Hematopoietic multipotent progenitor cell treated with erythropoietin and hydrocortisone succinate and interleukin-3 and kit ligand, for 8 days (in vitro differentiated cells): ENCODE measurements at regions not wholly inside any gene's neighbourhood (a gene's known extent, or its start where the extent isn't known, plus 50 kb on each side); places are given as distances from the start of the nearest gene placed in this dataset.
"Not testable (repeated sequence)": the region's sequence is repeated elsewhere in the genome, so short reads cannot be mapped to it uniquely, and the experiment has no call there.

ENCODE experiments used
- DNase-seq: peaks from one replicate; pipeline ENCODE4 v3.0.0-alpha.2; 2015

GRCh38 chr4:177193024-177193715, 116.5 kb upstream of the NEIL3 start:
- not testable (repeated sequence) for DNase-seq

DNA sequence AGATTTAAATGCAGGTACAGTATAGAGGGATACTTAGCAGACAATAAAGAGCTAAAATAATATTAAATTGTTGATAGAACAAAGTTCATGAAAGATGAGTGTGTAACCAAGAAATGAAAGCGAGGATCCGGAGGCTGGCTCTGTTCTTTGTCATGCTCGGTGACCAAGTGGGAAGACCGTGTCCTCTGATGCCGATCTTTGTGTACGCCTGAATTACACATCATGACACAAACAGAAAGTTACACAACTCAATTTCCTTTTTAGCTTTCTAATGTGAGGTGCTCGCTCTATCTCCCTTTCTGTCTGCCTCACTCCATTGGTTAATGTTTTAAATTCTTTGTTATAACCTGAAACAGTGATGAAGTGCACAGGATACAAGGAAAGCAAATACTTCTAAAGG, 114.8 kb upstream of the NEIL3 start:
- no peak for DNase-seq

- DNase-seq, result no peak
Measured at GRCh38 chr4:177196615-177197014, 113.1 kb upstream of the NEIL3 start.

GRCh38 chr4:177201614-177202013, 108.1 kb upstream of the NEIL3 start:
- no peak for DNase-seq

DNA sequence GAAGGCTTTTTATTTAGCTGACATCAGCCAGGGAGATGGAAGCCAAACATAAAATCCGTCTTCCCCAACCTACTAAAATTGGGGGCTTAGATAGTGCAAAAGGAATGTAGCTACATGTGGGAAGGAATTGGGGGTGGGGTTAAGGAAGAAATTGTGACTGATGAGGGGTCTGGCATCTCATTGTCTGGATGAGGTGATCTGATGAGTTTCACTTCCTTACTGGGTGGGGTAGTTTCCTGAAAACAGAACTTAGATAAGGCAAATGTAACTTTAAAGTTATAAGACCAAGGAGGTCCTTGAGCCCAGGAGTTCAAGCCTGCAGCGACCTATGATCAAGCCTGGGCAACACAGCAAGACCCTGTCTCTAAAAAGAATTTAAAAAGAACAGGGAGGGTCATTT, 105.5 kb upstream of the NEIL3 start:
- DNase-seq, result no peak

DNA sequence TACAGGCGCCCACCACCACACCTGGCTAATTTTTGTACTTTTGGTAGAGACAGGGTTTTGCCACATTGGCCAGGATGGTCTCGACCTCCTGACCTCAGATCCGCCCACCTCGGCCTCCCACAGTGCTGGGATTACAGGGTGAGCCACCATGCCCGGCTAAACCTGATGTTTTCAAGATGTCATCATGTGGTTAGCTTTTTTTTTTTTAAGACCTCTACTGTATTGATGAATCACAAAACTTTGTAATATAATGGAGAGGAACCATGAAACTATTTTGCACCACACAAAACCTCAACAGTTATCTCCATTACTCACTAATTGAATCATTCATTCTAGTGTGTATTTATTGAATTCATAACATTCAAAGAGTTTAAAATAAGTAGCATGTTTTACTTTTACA, 94.7 kb upstream of the NEIL3 start:
- no peak for DNase-seq

- DNase-seq, result no peak
Measured at GRCh38 chr4:177220376-177220775, 89.3 kb upstream of the NEIL3 start.

GRCh38 chr4:177222781-177223180, 86.9 kb upstream of the NEIL3 start:
- DNase-seq, result no peak

GRCh38 chr4:177225605-177226004, 84.1 kb upstream of the NEIL3 start:
- no peak for DNase-seq

DNA sequence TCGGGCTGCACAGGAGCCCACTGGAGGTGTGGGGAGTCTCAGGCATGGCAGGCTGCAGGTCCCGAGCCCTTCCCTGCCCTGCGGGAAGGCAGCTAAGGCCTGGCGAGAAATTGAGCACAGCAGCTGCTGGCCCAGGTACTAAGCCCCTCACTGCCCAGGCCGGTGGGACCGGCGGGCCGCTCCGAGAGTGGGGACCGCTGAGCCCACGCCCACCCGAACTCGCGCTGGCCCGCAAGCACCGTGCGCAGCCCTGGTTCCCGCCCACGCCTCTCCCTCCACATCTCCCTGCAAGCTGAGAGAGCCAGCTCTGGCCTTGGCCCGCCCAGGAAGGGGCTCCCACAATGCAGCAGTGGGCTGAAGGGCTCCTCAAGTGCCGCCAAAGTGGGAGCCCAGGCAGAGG, 82.0 kb upstream of the NEIL3 start:
- DNase-seq, result no peak

GRCh38 chr4:177228599-177228998, 81.1 kb upstream of the NEIL3 start:
- no peak for DNase-seq

DNA sequence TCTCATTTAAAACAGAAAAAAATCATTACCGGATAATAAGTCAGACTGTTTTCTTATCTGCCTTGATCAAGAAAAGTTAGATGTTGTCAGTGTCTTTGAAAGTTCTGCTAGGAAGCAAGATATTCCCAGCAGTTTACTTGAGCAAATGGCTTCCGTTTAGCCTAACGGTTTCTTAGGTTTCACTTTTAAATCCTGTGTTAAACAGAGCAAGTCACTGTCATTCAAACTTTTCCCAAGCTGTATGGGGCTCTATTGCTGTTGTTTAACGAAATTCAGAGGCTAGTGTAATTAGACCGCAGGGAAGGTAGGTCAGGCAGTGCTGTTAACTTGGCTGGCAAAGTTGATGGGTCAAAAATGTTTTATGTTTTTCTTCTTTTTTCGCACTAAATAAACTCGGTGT, 80.3 kb upstream of the NEIL3 start:
- DNase-seq, result no peak

- DNase-seq, result no peak
Measured at GRCh38 chr4:177232473-177232872, 77.2 kb upstream of the NEIL3 start.

DNA sequence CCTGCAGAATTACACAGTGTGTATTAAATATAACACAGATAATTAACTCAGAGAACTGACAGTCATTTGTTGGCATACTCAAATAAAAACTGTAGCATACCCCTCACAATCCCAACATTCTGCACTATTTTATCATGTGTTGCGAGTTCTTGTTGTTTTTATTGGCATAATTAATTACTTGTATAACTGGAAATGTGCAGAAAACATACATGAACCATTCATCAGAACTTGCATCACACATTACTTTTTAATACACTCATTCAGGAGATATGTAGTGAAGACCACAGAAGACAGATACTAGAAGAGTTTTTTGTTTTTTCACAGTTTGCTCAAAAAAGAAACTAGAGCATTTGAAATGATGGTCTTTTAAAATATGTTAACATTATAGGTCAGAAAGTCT, 74.6 kb upstream of the NEIL3 start:
- no peak for DNase-seq

DNA sequence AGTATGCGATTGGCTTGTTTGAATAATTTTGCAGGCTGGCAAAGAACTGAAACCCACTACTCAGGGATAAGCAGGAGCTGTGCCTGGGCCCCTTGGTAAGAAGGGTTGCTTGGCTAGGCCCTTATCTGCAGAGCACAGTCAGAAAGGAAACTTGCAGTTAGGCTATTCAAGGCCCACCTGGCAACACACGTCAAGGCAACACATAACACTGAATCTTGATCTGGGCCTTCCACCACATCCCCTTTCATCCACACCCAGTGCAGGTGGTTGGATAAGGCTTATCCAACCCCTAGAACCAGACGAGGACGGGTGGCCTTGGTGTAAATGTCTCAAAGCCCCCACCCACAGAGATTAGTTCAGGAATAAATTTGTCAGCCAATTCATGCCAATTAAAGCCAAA, 72.8 kb upstream of the NEIL3 start:
- DNase-seq, result peak; percentile 10

GRCh38 chr4:177237291-177237690, 72.4 kb upstream of the NEIL3 start:
- no peak for DNase-seq

GRCh38 chr4:177239477-177239876, 70.2 kb upstream of the NEIL3 start:
- DNase-seq, result no peak

- no peak for DNase-seq
Measured at GRCh38 chr4:177239878-177240277, 69.8 kb upstream of the NEIL3 start.

- DNase-seq, result no peak
Measured at GRCh38 chr4:177242651-177243286, 66.9 kb upstream of the NEIL3 start.

DNA sequence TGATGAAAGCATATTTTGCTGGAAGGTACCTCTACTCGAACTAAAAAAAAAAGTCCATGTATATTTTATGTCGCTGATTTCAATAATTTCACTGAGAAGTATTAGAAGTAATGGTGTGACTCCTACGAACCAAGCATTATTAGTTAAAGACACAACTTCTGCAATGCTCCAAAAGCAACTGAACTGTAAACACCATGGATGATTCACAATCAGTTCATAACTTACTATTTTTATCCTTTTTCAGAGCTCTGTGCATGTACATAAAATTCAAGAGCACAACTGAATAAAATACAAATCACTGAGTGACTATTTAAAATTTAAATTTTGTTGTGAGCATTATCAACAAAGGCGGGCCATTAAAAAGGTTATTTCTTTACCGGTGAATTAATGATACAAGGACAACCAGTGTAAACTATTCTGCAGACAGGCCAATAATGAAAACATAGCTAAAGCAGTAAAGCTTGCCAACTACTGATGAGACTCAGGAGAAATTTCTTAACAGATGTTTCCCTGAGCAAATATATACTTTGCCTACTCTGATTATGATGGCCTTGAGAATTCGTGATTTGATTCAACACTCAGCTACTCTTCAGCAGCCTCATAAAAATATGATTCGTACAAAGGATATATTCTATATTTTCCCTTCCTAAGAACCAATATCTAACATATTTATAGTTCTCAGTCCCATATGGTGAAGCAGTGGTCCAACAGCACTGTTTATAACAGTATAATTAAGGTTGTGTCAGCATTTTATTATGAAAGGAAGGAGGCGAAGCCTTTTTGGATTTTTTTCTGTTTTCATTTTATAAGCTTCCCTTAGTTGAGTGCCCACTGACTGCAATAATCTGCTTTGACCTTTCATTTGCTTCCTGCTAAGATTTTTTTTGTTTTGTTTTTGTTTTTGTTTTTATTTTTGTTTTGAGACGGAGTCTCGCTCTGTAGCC, 62.8 kb upstream of the NEIL3 start:
- DNase-seq, result no peak

GRCh38 chr4:177250056-177250696, 59.5 kb upstream of the NEIL3 start:
- peak; percentile 69 for DNase-seq

GRCh38 chr4:177251237-177251636, 58.4 kb upstream of the NEIL3 start:
- DNase-seq, result no peak

DNA sequence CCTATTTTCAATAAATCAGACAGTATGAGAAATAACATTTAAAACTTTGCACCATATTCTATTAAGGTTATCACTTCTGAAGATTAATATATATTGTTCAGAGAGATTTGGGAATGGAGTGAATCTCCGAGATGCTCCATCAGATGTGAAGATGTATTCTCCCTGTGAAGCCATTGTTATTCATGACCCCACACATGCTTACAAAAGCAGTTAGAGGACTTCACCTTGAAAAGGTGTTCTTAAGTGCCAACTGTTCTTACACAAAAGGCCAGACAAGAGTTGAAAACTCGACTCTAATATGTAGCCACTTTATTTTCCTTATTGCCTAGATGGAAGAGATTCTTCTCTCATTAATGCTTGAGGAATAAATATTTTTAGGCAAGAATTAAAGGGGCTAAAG, 54.3 kb upstream of the NEIL3 start:
- DNase-seq, result no peak
